Activated naive CD8-positive, alpha-beta T cell treated with anti-CD3 and anti-CD28 coated beads, Interleukin-2, amount 10 ng/mL, durations not matched to agents 7 days and 5 days (primary cell): ENCODE measurements at regions not wholly inside any gene's neighbourhood (a gene's known extent, or its start where the extent isn't known, plus 50 kb on each side); places are given as distances from the start of the nearest gene placed in this dataset.

Source experiments
- ATAC-seq: fragments of 150-1000 bp; cut with Tn5 transposase; one replicate; pipeline ENCODE4 v1.10.0; 2021; ENCODE audit warnings: low read depth, moderate library complexity
- POLR2A ChIA-PET: fragments of 350-600 bp; sonication (Branson Sonifier 250); formaldehyde crosslinking; loops from one replicate; lab custom pipeline; 2021; ENCODE audit warnings: antibody characterized with exemption; lab: Charles Lee
- DNase-seq: peaks from one replicate; pipeline ENCODE4 v3.0.0; 2021
- H3K27ac Mint-ChIP-seq: one replicate; pipeline ENCODE4 v1.8.0; 2022; ENCODE audit warnings: mild to moderate bottlenecking, mixed read lengths
- H3K27me3 Mint-ChIP-seq: one replicate; pipeline ENCODE4 v1.8.0; 2022; ENCODE audit warnings: mild to moderate bottlenecking, moderate library complexity, mixed read lengths
- H3K36me3 Mint-ChIP-seq: one replicate; pipeline ENCODE4 v1.8.0; 2021; ENCODE audit warnings: mild to moderate bottlenecking, mixed read lengths
- H3K4me1 Mint-ChIP-seq: one replicate; pipeline ENCODE4 v1.8.0; 2021; ENCODE audit warnings: mixed read lengths
- H3K4me3 Mint-ChIP-seq: one replicate; pipeline ENCODE4 v1.8.0; 2022; ENCODE audit warnings: mild to moderate bottlenecking, moderate library complexity, mixed read lengths
- H3K9me3 Mint-ChIP-seq: one replicate; pipeline ENCODE4 v1.8.0; 2021; ENCODE audit warnings: mixed read lengths

DNA sequence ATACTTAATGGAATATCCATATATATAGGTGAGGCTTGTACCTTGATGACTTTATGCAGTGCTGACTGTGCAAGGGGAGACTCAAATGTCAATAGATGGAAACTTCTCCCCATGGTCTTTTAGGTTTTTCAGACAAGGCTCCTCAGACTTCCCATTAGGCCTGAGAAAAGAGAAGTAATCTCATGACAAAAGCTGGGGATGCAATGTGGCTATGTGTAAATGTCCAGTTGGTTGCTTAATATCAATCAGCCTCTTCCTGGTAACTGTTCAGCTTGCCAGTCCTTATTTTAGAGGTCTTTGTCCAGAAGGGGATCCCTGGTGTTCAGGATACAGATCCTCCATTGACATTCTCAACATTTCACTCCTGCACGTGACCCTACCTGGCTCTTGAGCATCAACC lies 621.1 kb upstream of the CDH18 start:
- DNase-seq = no peak

DNA sequence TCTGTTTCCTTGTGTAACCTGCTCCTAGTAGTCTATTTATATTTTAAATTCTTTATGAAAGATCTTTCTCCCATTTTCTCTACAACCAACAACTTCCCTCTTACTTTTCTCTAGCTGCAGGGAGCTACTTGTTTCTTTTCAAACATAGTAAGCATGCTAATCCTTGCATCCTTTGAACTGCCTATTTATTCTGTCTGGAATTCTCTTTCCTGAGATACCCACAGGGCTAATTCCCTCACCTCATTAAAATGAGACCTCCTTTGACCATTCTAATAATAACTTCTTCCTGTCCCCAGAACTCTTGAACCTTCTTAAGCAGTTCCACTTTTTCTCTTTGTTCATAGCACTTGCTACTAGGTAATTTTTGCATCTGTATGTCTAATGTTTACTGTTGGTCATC lies 620.6 kb upstream of the CDH18 start:
- H3K27me3 Mint-ChIP-seq = no peaks in the 10 kb centered on the region
- POLR2A ChIA-PET = no interaction called here

More for the DNA sequence above, 621.1 kb upstream of the CDH18 start:
- ATAC-seq = no peak
- H3K27ac Mint-ChIP-seq = no peak overlapping the region
- POLR2A ChIA-PET = no interaction called here
- no peaks in the 10 kb centered on the region for H3K27me3 Mint-ChIP-seq
- no peaks in the 10 kb centered on the region for H3K4me1 Mint-ChIP-seq
- no peaks in the 10 kb centered on the region for H3K36me3 Mint-ChIP-seq
- H3K9me3 Mint-ChIP-seq = peaks cover 4% of the 10 kb centered on the region
- no peak overlapping the region for H3K4me3 Mint-ChIP-seq

DNA sequence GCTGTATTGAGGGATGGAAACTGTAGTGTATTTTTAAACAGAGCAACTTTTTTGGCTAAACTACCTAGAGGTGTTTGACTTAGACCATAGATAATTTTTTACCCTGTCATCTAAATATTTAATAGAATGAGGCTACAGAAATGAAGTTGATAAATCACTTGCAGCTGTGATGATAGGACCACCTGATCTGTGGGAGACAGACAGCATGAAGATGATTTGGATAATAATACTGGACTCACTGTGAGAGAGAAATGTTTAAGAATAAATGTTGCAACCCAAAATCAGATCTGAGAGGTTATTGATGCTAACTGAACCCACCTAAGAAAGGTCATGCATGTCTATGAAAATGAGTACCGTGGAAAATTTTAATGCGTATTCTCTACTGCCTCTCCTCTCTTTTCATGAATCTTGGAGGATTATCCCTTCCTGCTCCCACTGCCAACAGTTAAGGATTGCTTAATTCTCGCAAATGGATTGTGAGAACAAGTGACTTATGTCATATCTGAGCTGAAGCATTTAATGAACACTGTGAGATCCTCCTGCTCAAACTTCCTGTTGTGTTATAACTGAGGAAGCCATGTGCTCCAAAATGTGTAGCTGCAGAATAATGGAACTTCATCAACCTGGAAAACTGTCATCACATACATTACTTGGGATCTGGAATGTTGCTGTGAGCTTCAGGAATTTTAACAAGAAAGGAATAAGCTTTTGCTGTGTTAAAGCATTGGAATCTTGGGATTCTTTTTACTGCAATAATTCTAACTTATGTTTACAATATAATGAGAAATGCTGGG lies 617.9 kb upstream of the CDH18 start:
- POLR2A ChIA-PET = no interaction called here
- Mint-ChIP-seq H3K9me3 (peaks cover 5% of the 10 kb centered on the region), H3K36me3 (no peaks in the 10 kb centered on the region), H3K27ac (no peak overlapping the region), H3K4me1 (no peaks in the 10 kb centered on the region), H3K27me3 (no peaks in the 10 kb centered on the region), H3K4me3 (no peak overlapping the region)
- DNase-seq (no peak), ATAC-seq (no peak)

More for the DNA sequence above, 620.6 kb upstream of the CDH18 start:
- Mint-ChIP-seq H3K36me3 (no peaks in the 10 kb centered on the region), H3K4me1 (no peaks in the 10 kb centered on the region), H3K9me3 (peaks cover 4% of the 10 kb centered on the region), H3K27ac (no peak overlapping the region), H3K4me3 (no peak overlapping the region)
- ATAC-seq (no peak), DNase-seq (no peak)

DNA sequence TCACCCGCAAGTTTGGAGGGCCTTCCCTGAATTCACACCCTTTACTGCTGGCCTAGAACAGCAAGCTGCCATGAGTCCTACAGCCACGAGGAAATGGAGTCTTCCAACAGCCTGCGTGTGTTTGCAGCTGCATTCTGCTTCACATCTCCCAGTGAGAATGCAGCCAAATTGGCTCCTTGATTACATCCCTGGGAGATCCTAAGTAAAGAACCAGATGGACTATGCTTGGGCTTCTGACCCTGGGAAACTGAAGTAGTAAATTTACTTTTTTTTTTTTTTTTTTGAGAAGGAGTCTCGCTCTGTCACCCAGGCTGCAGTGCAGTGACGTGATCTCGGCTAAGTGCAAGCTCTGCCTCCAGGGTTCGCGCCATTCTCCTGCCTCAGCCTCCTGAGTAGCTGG lies 617.0 kb upstream of the CDH18 start:
- H3K36me3 Mint-ChIP-seq = no peaks in the 10 kb centered on the region
- DNase-seq = no peak
- POLR2A ChIA-PET = no interaction called here
- H3K4me3 Mint-ChIP-seq = no peak overlapping the region
- H3K4me1 Mint-ChIP-seq = no peaks in the 10 kb centered on the region
- H3K27ac Mint-ChIP-seq = no peak overlapping the region
- H3K9me3 Mint-ChIP-seq = peaks cover 5% of the 10 kb centered on the region
- no peaks in the 10 kb centered on the region for H3K27me3 Mint-ChIP-seq
- ATAC-seq = no peak

DNA sequence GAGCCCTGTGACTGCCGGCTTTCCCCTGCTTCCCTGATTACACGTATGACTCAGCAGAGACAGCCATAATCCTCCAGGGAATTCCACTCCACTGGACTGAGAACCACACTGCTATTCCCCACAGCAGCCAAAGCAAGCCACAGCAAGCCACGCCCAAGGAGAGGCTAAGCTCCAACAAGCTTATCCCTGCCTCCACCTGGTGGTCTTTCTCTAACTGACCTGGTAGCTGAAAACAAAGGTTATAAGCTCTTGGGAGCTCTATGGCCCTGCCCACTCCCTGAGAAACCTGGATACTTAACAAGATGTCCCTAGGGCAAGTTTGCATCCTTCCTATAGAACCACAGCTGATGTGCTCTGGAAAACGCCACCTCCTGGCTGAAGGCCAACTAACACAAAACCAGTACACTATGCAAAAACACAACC lies 613.7 kb upstream of the CDH18 start:
- Mint-ChIP-seq H3K4me3 (no peak overlapping the region), H3K4me1 (no peaks in the 10 kb centered on the region), H3K27me3 (no peaks in the 10 kb centered on the region), H3K36me3 (no peaks in the 10 kb centered on the region), H3K9me3 (peaks cover 5% of the 10 kb centered on the region), H3K27ac (no peak overlapping the region)
- ATAC-seq (no peak), DNase-seq (no peak)
- POLR2A ChIA-PET = no interaction called here

DNA sequence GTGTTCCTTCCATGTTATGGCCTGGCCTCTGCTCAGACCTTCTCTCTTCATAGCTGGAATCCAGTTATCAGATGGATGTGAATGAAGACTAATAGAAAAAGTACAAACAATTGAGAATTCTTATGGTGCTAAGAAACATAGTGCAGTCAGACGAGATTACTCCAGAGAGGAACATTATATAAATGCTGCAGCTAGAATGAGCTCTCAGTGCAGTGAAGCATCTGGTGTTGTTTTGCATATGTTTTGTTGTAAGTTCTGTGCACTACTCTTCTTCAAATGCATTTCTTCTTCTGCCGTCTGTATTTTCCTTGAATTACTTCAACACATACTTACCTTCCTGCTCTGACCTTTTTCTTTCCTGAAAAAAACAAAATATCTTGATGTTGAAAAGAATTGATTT lies 602.4 kb upstream of the CDH18 start:
- Mint-ChIP-seq H3K27me3 (no peaks in the 10 kb centered on the region), H3K36me3 (no peaks in the 10 kb centered on the region), H3K27ac (no peak overlapping the region), H3K4me3 (no peak overlapping the region), H3K4me1 (no peaks in the 10 kb centered on the region), H3K9me3 (peaks cover 4% of the 10 kb centered on the region)
- ATAC-seq (no peak), DNase-seq (no peak)
- POLR2A ChIA-PET = no interaction called here

DNA sequence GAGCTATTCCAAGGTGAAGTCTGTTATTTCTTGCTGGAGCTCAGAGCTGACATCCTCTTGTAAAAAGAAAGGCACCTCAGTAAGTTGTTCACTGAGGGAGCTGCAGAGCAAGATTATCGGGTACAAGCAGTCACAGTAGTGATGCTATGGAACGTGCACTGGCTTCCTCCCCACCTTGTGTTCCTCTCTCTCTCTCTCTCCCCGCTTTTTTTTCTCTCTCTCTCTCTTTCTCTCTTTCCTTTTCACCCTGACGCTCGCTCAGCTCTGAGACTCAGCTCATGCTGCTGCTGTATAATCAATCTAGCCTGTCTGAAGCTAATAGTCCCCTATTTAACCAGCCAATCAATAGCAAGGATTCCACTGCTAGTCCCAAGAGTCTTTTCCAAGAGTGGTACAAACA lies 587.6 kb upstream of the CDH18 start:
- Mint-ChIP-seq H3K36me3 (no peaks in the 10 kb centered on the region), H3K9me3 (no peaks in the 10 kb centered on the region), H3K4me1 (no peaks in the 10 kb centered on the region), H3K27me3 (no peaks in the 10 kb centered on the region), H3K4me3 (no peak overlapping the region), H3K27ac (no peak overlapping the region)
- POLR2A ChIA-PET = no interaction called here
- DNase-seq (no peak), ATAC-seq (no peak)

DNA sequence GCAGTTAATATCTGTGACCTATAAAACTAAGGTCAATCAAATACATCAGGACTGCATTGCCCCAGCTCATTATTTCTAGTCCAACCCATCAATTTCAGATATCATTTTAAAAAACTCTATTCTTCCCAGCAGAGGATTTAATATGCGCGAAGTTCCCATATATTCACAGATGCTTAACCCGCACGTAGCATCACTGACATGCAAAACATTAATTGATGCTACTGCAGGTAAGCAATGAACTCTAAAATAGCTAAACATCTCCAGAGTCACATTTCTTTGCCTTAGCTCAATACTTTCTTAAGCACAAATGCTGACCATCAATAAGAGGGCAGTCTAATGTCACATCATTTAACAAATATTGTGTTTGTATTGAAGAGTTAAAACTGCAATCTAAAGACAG lies 586.6 kb upstream of the CDH18 start:
- no peaks in the 10 kb centered on the region for H3K4me1 Mint-ChIP-seq
- DNase-seq = no peak
- no peak overlapping the region for H3K4me3 Mint-ChIP-seq
- ATAC-seq = no peak
- no peaks in the 10 kb centered on the region for H3K36me3 Mint-ChIP-seq
- POLR2A ChIA-PET = no interaction called here
- H3K9me3 Mint-ChIP-seq = no peaks in the 10 kb centered on the region
- H3K27ac Mint-ChIP-seq = no peak overlapping the region
- no peaks in the 10 kb centered on the region for H3K27me3 Mint-ChIP-seq

DNA sequence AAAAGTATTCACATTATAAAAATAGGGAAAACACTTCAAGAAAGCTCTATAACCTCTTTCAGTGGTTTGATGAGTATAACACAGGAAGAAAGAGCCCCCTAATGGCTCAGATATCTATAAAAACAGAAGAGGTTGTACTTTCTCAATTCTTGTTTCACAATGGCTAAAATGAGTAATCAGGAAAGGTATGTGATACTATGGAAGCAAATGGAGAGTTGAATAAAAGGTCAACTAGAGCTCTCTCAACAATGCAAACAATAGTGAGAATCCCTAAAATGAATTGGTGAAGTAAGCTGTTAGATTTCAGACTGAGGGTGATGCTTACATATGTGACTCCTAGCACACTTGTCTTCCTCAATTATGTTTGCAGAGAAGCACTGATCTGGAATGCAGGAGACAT lies 584.6 kb upstream of the CDH18 start:
- Mint-ChIP-seq H3K27ac (no peak overlapping the region), H3K4me1 (no peaks in the 10 kb centered on the region), H3K4me3 (no peak overlapping the region), H3K9me3 (no peaks in the 10 kb centered on the region), H3K36me3 (no peaks in the 10 kb centered on the region), H3K27me3 (no peaks in the 10 kb centered on the region)
- POLR2A ChIA-PET = no interaction called here
- no peak for ATAC-seq
- no peak for DNase-seq

DNA sequence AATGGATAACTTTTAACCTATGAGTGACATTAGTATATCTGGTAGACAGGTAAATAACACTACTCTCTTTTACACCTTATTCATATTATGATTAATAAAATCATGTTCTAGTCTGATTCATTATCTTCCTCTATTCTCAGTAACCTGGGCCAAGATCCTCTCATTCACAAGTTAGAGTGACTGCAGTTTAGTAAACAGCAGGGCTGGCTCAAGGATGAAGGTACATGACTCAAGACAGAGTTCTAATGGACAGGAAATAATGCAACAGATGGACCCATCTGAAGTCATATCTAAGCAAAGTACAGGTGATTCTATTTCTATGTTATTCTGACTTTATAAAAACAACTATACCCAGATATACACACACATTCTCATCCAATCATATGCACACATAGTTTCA lies 582.5 kb upstream of the CDH18 start:
- peaks cover 2% of the 10 kb centered on the region for H3K9me3 Mint-ChIP-seq
- H3K4me3 Mint-ChIP-seq = no peak overlapping the region
- no peaks in the 10 kb centered on the region for H3K4me1 Mint-ChIP-seq
- no peak overlapping the region for H3K27ac Mint-ChIP-seq
- ATAC-seq (no peak), DNase-seq (no peak)
- no peaks in the 10 kb centered on the region for H3K27me3 Mint-ChIP-seq
- POLR2A ChIA-PET = no interaction called here
- H3K36me3 Mint-ChIP-seq = no peaks in the 10 kb centered on the region

DNA sequence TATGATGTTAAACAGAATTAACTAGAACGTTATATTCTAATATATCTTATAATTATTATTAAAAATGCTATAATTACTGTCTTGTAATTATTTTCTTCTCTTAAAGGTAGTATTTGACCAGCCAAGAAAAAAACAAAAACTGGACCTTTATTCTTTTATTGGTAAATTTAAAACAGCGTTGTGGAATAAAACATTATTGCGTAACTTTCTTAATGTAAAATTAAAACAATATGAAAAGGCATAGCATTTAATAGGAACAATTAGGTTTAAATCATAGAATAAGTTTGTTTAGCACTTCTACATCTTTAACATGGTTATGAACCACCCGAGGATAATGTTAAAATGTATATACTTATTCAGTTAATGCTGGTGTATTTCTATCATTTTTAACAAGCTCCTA lies 574.5 kb upstream of the CDH18 start:
- POLR2A ChIA-PET = no interaction called here
- H3K9me3 Mint-ChIP-seq = peaks cover 4% of the 10 kb centered on the region
- H3K4me3 Mint-ChIP-seq = no peak overlapping the region
- no peak for ATAC-seq
- H3K27ac Mint-ChIP-seq = no peak overlapping the region
- no peaks in the 10 kb centered on the region for H3K36me3 Mint-ChIP-seq
- H3K4me1 Mint-ChIP-seq = no peaks in the 10 kb centered on the region
- H3K27me3 Mint-ChIP-seq = no peaks in the 10 kb centered on the region
- no peak for DNase-seq

DNA sequence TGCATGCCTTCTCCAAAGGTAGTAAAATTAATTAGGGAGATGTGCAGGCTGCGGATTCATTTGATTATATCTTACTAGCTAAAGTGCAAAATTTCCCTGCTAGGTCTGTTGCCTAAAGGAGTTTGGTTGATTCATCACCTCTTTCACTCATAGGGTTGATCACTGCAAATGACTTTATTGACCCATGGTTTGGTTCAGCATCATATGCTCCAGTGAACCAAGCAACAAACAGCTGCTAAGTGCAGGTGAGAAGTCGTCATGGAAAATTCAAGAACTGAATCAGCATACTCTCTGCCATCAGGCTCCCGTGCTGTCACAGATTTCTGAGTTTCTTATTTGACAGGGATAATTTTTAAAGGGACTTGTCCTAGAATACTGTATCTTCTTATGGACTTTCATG lies 571.8 kb upstream of the CDH18 start:
- Mint-ChIP-seq H3K4me1 (no peaks in the 10 kb centered on the region), H3K27me3 (no peaks in the 10 kb centered on the region), H3K27ac (no peak overlapping the region), H3K9me3 (peaks cover 8% of the 10 kb centered on the region), H3K4me3 (no peak overlapping the region), H3K36me3 (no peaks in the 10 kb centered on the region)
- no peak for DNase-seq
- no peak for ATAC-seq
- POLR2A ChIA-PET = no interaction called here

DNA sequence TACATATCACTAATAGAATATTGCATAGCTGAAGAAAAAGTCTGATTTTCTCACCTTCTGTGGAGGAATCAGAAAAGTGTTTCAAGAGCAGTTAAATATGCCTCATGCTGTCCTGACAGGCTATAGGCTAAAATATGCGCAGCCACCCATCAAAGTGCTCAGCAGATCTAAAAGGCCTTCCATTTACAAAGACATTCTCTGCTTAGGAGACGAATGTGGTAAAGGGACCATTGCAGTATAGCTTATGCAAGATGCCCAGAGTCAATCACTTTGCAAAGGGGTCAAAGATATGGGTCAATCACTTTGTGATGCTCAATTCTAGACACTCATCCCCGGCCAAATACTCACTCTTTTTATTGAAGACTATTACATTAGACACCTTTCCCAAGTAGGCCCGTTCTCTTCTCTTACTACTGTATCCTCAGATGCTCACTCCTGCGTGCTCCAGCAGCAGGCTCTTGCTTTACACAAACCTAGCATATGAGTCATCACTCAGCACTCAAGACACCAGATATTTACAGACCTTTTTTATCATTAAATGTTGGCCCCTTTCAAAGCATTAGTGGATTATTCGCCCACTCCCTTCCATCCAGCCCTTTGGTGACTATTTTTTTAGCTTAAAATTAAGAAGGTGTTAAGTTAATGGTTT lies 568.2 kb upstream of the CDH18 start:
- POLR2A ChIA-PET = no interaction called here
- Mint-ChIP-seq H3K36me3 (no peaks in the 10 kb centered on the region), H3K27me3 (no peaks in the 10 kb centered on the region), H3K27ac (no peak overlapping the region), H3K4me1 (no peaks in the 10 kb centered on the region), H3K9me3 (peaks cover 8% of the 10 kb centered on the region), H3K4me3 (no peak overlapping the region)
- DNase-seq (no peak), ATAC-seq (no peak)

DNA sequence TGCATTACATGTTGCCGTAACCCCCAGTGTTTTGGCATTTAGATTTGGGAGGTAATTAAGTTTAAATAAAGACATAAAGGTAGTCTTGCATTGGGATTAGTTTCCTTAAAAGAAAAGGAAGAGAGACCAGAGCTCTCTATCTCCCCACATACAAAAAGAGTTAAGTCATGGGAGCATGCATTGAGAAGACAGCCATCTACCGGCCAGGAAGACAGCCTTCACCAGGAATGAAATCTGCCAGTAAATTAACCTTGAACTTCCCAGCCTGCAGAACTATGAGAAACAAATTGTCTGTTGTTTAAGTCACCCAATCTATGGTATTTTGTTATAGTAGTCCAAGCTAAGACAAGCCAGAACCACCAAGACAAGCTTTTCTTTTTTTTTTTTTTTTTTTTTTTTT lies 567.0 kb upstream of the CDH18 start:
- DNase-seq = no peak
- H3K4me3 Mint-ChIP-seq = no peak overlapping the region
- no peak for ATAC-seq
- H3K27ac Mint-ChIP-seq = no peak overlapping the region
- no peaks in the 10 kb centered on the region for H3K27me3 Mint-ChIP-seq
- no peaks in the 10 kb centered on the region for H3K36me3 Mint-ChIP-seq
- POLR2A ChIA-PET = no interaction called here
- H3K9me3 Mint-ChIP-seq = peaks cover 6% of the 10 kb centered on the region
- no peaks in the 10 kb centered on the region for H3K4me1 Mint-ChIP-seq
